GM19438 (cell line): ENCODE measurements at regions not wholly inside any gene's neighbourhood (a gene's known extent, or its start where the extent isn't known, plus 50 kb on each side); places are given as distances from the start of the nearest gene placed in this dataset.

Source experiments
- ATAC-seq: cut with Tn5 transposase; IDR thresholded peaks from one replicate; pipeline ENCODE4 v1.9.1; 2021; ENCODE audit warnings: low read depth; ENCODE audit not compliant: unreplicated experiment

DNA sequence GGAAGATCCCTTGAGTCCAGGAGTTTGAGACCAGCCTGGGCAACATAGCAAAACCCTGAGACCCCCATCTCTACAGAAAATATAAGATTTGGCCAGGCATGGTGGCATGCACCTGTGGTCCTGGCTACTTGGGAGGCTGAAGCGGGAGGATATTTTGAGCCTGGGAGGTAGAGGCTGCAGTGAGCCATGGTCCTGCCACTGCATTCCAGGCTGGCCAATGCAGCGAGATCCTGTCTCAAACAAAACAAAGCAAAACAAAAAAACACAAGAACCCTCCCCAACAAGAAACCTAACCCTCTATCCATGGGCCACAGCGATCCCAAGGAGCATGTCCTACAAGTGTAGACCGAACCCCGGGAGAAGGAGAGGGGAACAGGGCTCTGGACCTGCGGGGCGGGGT is 133.3 kb downstream of the MGAT5B start:
- ATAC-seq, result no peak

DNA sequence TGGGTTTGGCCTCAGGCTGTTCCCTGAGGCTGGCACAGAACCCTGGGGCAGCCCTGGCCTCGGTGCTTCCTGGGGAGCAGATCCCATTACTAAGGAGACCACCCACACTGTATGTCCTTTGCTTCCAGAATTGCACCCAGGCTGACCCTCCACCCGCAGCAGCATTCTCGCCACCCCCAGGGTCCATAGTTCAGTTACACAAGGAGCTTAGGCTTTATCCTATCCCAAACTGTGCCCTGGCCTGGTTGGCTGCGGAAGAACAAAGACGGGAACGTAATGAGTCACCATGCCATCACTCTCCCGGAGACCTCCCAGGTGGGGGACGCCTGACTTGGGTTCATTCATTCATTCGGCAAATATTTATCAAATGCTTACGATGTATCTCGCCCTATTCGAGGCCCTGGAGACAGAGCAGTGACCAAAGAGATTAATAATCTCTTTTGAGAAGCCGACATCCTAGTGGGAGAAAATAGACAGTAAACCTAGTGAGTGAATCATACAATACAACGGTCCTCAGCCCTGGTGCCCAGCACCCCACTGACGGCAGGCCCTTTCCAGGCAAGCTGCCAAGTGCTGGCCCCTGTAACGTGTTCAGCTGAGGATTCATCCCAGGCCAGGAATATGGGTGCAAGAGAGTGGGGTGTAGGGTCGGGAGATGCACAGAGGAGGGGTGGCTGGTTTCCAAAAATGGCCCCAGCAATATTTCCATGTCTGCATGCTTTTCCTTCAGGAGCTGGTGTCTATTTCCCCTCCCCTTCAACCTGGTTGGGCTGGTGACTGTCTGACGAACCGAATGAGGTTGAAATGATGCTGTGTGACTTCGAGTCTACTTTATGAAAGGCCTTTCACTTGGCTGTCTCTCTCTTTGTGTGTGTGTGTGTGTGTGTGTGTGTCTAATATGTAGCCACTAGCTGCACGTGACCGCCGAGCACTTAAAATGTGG is 134.2 kb downstream of the MGAT5B start:
- ATAC-seq, result no peak

DNA sequence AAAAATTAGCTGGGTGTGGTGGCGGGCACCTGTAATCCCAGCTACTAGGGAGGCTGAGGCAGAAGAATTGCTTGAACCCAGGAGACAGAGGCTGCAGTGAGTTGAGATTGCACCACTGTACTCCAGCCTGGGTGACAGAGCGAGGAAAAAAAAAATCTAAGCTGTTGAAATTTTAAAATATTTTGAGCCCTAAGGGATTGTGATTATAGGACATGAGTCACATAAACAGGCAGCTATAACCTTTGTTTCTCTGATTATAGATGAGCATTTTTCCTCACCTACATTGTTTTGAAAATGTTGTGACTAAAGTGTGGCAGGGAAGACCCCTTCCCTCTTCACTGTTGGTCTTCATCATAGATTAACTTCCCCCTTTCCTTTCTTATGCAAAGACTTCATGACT is 135.5 kb downstream of the MGAT5B start:
- no peak for ATAC-seq

DNA sequence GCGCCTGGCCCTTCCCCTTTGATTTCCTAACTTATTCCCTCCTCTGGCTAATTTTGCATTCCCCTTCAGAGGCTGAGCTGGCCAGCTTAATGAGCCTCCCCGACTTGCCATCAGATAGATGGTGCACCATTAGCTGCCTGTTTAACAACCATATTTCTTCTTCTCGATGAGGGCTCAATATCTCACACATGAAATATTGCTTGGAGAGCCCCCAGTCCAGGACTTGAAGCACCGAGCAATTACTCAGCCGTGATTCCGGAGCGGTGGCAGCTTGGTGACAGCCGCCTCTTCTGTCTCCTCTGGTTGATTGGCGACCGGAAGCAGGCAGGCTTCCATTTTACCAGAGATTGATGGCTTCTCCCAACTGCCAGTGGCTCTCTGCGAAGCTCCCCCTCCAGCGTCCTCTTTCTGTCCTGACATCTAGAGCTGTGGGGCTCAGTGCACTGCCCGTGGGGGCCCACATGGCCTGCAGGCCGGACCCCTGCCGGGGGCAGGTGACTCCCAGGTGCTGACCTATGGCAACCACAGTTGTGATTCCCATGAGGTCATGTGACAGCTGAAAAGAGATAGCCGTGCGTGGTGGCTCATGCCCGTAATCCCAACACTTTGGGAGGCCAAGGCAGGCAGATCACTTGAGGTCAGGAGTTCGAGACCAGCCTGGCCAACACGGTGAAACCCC is 133.7 kb upstream of the SEC14L1 start:
- ATAC-seq, result no peak

DNA sequence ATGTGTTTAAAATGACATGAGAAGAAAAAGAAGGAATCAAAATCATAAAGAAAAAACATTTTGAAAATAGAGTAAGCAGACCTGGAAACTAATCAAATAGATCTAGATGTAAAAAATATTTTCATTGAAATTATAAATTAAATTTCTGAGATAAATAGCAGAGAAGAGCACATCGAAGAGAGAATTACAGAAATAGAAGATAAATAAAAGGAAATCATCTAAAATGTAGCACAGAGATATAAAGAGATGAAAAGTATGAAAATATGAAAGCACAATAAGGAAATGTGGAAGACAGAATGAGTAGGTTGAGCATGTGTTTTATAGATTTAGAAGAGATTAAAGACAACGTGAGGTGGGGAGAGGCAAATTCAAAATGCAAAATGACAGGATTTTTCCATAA is 130.9 kb upstream of the SEC14L1 start:
- ATAC-seq, result no peak

DNA sequence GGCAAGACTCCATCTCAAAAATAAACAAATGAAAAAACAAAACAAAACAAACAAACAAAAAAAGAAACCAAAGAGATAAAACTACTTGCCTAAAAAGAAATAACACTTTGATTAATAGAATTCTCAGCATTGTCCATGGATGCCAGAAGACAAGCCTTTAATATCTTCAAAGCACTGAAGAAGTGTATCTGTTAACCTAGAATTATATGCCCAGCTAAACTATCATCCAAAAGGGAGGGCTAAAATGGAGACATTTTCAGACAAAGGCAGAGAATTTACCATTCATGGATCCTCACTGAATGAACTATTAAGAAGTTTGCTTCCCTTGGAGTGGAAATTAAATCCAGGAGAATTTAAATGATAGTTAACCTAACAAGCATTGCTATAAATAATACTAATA is 130.1 kb upstream of the SEC14L1 start:
- ATAC-seq, result no peak

DNA sequence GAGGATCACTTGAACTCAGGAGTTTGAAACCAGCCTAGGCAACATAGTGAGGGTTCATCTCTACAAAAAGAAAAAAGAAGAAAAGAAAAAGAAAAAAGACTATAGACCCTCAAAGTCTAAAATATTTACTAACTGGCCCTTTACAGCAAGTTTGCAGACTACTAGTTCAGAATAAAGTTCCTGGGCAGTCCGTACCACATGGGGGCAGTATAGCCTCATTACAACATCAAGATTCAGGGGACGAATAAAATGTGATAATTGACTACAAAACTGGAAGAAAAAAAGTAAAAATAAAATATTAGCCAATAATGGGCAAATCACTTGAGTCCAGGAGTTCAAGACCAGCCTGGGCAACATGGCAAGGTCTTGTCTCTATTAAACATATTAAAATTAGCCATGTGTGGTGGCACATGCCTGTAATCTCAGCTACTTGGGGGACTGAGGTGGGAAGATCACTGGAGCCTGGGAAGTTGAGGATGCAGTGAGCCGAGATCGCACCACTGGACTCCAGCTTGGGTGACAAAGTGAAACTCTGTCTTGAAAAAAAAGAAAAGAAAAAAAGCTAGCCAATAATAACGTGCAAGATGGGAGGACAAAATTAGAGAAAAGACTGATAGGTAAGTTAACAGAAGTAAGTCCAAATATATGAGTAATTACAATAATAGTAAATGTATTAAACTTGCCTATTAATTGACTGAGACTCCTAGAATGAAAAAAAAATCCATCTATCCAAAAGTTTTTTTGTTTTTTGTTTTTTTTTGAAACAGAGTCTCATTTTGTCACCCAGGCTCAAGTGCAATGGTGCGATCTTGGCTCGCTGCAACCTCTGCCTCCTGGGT is 129.4 kb upstream of the SEC14L1 start:
- no peak for ATAC-seq

DNA sequence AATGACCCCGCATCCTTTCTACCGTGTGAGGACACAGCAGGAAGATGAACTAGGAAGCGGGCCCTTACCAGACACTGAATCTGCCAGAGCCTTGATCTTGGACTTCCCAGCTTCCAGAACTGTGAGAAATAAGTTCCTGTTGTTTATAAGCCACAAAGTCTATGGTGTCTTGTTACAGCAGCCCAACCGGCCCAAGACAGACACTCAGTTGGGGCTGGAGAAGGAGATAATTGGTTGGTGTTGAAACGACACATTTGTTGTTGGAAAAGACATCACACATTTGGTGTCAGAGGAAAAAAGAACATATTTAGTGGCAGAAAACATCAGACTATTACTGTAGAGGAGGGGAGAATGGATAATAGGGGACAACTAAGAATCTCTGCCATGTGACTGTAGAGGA is 122.3 kb upstream of the SEC14L1 start:
- ATAC-seq, result no peak

DNA sequence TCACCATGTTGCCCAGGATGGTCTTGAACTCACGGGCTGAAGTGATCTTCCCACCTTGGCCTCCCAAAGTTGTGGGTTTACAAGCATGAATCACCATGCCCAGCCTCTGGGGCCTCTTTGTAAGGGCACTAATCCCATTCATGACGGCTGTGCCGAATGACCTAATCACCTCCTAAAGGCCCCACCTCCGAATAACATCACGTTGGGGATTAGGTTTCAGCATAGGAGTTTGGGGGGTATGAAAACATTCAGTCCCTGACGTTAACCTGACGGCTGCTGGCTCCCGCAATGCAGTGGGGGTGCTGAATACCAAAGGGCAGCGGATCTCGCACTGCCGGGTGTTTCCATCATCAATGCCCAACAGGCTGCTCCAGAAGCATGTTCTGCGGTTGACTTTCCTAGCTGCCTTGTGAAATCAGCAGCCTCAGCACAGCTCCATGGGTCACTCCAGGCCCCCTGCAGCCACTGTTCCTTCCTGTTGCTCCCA is 120.8 kb upstream of the SEC14L1 start:
- no peak for ATAC-seq

DNA sequence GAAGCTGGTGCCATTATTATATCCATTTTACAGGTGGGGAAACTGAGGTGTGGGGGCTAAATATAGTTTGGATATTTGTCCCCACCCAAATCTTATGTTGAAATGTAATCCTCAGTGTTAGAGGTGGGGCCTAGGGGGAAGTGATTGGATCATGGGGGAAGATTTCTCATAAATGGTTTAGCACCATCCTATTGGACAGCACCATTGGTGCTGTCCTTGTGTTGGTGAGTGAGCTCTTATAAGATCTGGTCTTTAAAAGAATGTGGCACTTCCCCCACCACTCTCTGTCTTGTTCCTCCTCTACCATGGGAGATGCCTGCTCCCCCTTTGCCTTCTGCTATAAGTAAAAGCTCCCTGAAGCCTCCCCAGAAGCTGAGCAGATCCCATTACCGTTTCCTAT is 119.8 kb upstream of the SEC14L1 start:
- ATAC-seq, result no peak

DNA sequence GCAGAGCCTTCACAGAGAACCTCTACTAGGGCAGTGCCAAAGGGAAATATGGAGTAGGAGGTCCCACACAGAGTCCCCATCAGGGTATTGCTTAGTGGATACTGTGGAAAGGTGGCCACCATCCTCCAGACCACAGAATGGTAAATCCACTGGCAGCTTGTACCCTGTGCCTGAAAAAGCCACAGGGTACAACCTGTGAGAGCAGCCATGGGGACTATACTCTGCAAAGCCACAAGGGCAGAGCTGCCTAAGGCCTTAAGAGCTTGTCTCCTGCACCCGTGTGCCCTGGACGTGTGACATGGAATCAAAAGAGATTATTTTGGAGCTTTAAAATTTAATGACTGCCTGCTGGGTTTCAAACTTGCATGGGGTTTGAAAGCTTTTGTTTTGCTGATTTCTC is 118.0 kb upstream of the SEC14L1 start:
- ATAC-seq, result no peak

DNA sequence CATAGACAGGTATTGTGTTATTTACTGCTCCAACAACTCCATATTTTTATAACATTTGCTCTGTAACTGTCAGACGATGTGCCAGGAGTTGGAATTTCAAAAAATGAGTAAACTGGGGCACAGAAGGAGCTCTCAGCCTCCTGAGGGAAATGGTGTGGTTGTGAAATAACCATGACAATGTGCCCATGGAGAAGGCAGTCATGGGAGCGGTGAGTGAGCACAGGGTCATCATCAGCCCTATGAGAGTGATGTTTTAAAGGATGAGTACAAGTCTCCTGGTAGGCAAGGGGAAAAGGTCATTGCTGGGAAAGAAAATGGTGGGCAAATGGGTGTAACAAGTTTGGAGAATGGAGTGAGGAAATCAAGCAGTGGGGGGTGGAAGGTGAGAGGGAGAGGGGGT is 115.0 kb upstream of the SEC14L1 start:
- no peak for ATAC-seq

DNA sequence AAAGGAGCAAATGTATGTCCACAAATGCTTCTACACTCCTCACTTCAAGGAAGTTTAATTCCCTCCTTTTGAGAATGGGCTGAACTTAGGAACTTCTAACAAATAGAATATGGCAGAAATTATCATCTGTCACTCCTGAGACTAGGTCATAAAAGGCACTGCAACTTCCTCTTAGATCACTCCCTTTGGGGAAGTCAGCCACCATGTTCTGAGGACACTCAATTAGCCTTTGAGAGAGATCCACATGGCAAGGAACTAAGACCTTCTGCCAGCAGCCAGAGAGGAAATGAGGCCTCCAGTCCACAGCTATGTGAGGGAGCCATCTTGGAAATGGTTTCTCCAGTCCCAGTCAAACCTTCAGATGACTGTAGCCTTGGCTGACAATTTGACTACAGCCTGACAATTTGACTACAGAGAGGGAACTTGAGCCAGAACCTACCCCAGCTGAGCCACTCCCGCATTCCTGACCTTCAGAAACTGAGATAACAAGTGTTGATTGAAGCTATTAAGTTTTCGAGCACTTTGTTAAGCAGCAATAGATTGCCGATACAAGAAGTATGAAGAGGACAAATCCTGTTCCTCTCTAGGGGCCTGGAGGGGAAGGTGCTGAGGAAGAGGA is 113.4 kb upstream of the SEC14L1 start:
- no peak for ATAC-seq

DNA sequence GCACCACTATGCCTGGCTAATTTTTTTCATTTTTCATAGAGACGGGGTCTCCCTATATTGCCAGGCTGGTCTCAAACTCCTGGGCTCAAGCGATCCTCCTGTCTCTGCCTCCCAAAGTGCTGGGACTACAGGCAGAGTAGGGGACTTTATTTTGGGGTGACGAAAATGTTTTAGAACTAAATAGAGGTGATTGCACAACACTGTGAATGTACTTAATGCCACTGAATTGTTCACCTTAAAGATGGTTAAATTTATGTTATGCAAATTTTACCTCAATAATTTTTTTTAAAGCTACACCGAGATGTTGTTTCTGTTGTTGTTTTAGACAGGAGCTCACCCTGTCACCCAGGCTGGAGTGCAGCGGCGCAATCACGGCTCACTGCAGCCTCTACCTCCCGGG is 111.9 kb upstream of the SEC14L1 start:
- ATAC-seq, result no peak

DNA sequence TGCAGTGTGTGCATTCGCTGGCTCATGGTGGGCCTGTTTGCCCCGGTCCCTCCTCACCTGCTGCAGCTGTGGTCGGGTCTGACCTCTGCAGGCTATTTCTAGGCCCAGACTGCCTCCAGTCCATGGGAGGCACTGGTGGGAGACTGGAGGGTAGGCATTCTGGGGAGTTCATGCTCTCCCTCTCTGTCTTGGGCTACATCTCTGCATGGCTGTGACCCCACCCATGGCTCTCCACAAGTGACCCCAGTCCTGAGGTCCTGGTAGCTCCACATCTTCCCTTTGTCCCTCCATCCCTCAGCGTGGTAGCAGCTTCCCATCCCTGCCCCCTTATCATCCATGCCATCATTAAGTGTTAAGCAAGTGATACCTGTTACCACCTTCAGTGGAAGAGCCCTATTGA is 107.8 kb upstream of the SEC14L1 start:
- ATAC-seq, result no peak

DNA sequence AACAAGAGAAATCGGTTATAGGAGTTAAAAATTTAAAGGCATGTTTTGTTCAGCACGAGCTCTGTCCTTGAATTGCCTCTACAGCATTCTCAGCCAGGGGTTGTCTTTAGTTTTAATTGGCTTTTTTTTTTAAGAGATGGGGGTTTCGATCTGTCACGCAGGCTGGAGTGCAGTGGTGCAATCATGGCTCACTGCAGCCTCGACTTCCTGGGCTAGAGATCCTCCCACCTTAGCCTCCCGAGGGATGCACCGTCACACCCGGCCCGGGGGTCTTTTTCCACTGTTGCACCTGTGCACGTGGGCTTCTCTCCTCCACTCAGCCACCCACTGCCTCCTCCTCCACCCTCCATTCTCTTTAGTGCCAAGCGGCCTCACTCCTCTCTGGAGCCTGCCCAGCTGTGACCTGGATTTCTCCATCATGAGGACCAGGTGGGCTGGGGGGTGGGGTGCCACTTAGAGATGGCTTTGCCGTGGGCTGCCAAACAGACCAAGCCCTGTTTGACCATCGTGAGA is 106.8 kb upstream of the SEC14L1 start:
- no peak for ATAC-seq

DNA sequence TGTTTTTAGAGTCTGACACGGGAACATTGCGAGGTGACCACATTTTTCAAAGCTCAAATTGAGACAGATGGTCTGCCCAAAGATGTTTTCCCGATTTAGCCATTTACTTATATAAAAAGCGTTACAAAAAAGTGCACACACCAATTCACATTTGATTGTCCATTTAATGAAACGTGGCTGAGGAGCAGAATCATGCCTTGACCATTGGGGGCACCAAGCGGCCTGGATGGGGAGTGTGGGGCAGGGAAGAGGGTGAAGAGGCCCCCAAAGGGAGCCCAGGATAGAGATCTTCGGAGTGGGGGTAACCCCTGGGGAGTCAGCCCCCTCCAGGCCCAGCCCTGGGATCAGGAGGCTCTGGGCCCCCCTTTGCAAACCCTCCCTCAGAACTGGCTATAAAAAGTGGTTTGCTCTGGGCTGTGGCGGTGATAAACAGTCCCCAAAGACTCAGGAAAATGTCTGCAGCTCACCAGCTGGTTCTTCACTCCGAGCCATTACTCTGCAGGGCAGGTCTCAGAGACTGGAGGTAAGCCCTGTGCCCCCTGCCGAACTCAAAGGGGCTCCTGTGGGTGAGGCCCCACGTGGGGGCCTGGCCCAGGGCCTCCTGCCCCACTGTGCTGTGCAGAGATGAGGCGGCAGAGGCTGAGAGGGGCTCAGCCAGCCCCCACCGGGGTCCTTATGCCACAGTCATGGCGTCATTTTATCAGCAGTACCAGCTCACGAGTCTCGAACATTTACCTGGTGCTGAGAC is 105.9 kb upstream of the SEC14L1 start:
- no peak for ATAC-seq

DNA sequence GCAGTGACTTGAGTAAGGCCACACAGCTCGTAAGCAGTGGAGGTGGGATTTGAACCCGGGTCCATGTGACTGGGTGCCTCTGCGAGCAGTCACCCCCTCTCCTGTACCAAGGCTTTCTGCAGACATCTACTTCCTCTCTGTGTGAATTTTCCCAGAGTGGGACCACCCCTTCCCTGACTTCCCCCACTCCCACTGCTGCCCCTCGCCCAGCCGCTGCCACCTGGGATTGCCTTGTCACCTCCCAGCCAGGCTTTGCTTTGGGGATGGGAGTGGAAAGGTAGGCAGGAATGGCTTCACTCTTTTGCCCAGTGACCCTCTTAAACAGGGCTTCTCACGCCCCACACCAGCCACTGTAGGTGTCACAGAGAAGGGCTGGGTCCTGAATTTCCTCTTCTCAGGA is 105.2 kb upstream of the SEC14L1 start:
- ATAC-seq, result no peak

DNA sequence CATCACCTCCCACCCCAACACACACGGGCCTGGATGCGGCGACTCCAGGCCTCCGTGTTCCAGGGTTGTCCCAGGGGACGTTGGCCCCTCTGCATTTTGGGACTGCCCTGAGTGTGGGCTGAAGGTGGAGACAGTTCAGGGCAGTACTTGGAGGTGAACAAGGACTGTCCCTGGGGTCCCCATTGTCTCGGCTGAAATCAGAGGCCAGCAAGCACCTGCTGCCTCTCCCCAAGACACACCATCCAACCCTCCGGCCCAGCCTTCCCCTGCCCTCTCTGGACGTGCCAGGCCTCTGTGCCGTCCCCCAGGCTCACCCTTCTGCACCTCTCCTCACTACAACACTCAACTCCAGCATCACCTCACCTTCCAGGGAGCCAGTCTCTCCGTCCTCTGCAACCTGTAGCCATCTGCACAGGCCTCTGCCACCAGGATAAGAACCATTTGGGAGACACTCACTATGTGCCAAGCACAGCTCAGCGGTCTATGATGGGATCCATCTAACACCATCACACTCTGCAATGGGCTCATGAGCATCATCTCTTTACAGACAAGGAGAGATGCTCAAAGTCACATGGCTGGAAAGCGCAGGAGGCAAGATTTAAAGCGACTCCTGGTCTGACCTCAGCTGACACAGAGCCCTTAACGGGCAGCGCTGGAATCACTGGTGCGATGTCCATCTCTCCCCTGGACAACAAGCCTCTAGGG is 104.5 kb upstream of the SEC14L1 start:
- ATAC-seq, result no peak
